GM12865 (cell line): ENCODE measurements at regions not wholly inside any gene's neighbourhood (a gene's known extent, or its start where the extent isn't known, plus 50 kb on each side); places are given as distances from the start of the nearest gene placed in this dataset.
"Not testable (repeated sequence)": the region's sequence is repeated elsewhere in the genome, so short reads cannot be mapped to it uniquely, and the experiment has no call there.

Source experiments
- DNase-seq: peaks from one replicate; pipeline ENCODE4 v3.0.0; 2010; ENCODE audit warnings: low read depth
- H3K4me3 ChIP-seq: 2 replicates; pipeline ENCODE4 v1.5.1; 2011; ENCODE audit warnings: mild to moderate bottlenecking, low read depth, low read length, control low read depth
- CTCF ChIP-seq: IDR thresholded peaks from 2 replicates; pipeline ENCODE4 v1.5.1; 2011; ENCODE audit warnings: low read length, control low read depth, low read depth, inconsistent platforms; ENCODE audit not compliant: insufficient read depth; ENCODE audit errors: missing control alignments

GRCh38 chr5:116718317-116718716, 143.7 kb upstream of the SEMA6A start:
- no peak for DNase-seq
- TF ChIP-seq CTCF, result no peak
- H3K4me3 ChIP-seq, result no peak overlapping the region

DNA sequence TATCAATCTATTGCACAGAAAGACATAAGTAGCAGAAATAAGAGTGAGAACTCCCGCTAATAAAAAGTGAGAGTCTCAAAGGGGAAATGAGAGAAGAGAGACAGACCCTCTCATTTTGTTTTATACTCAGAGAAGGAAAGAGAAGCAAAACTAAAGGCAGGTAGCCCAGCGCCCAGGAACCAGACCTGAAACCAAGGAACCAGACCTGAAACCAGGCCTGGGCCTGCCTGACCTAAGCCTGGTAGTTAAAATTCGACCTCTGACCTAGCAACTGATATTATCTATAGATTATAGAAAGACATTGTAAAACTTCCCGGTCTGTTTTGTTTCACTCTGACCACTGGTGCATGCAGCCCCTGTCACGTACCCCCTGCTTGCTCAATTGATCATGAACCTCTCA, 134.5 kb upstream of the SEMA6A start:
- TF ChIP-seq CTCF, result no peak
- H3K4me3 ChIP-seq, result no peak overlapping the region
- DNase-seq, result peak; percentile 79

DNA sequence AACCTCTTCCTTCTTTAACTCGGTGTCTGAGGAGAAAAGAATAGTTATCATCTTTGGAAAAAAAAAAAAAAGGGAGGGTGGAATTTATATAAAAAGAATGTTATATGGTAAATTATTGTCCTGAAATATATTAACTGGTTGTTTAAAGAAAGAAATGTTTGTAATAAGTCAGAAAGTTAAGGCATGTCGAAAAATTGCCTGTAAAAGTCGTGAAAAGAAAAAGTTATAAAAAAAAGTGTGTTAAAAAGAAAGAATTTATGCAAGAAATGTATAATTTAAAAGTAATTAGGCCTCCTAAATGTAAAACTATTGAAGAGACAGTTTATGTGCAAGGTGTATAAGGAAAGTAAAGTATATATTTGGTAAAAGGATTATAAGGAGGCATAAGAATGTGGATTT, 130.5 kb upstream of the SEMA6A start:
- not testable (repeated sequence) for H3K4me3 ChIP-seq, DNase-seq

DNA sequence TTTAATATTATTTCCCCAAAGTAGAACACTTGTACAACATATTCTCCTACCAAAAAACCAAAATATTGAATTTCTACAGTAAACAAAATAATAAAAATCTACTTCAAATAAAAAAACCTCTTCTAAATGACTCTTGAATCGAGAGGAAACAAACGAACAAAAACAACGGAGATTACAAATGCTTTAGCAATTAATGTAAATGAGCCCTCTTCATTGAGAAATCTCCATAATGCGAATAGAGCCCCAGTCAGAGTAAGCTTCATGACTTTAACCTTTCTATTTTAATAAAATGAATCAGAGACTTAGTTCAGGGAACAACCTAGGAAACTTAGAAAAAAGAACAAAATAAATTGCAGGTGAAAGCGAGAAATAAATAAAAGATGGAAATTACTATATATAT, 129.3 kb upstream of the SEMA6A start:
- H3K4me3 ChIP-seq, result no peak overlapping the region
- no peak for TF ChIP-seq CTCF
- DNase-seq, result no peak

DNA sequence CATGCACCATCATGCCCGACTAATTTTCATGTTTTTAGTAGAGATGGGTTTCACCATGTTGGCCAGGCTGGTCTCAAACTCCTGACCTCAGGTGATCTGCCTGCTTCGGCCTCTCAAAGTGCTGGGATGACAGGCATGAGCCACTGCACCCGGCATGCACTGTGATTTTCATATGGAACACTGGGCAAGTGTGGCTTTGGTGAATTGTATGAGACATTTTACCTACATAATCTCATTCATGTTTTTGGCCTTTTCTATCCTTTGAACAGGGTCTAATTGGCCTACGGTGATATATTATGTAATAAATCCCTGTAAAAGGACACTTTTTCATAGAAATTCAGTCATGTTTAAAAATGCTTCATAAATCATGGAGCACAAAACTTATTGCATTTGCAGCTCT, 128.7 kb upstream of the SEMA6A start:
- DNase-seq, result no peak
- no peak overlapping the region for H3K4me3 ChIP-seq
- no peak for TF ChIP-seq CTCF

GRCh38 chr5:116702776-116703175, 128.2 kb upstream of the SEMA6A start:
- no peak for TF ChIP-seq CTCF
- H3K4me3 ChIP-seq, result no peak overlapping the region
- DNase-seq, result peak; percentile 53

DNA sequence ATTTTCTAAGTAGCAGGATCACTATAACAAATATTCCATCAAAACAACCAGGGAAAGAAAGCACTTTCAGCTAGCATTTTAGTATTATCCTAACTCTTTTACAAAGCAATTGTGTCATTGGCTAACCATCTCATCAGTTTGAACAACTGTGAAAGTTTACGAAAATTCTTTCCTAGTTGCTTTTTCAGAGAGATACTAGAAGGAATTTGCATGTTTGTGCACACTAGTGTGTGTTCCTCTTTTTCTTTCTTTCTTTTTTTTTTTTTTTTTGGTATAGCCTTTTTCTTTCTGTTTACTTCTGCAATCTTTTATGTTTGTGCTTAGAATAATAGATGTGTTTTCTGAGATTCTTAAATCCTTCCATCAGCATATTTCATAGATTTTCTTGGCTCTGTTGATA, 124.7 kb upstream of the SEMA6A start:
- no peak for DNase-seq

More for the DNA sequence above, 124.7 kb upstream of the SEMA6A start:
- no peak overlapping the region for H3K4me3 ChIP-seq
- TF ChIP-seq CTCF, result no peak
